ENCODE measurements at regions not wholly inside any gene's neighbourhood (a gene's known extent, or its start where the extent isn't known, plus 50 kb on each side); places are given as distances from the start of the nearest gene placed in this dataset.
A peak's percentile ranks its signal among the peaks of the same experiment; 100 is the strongest.

DNA sequence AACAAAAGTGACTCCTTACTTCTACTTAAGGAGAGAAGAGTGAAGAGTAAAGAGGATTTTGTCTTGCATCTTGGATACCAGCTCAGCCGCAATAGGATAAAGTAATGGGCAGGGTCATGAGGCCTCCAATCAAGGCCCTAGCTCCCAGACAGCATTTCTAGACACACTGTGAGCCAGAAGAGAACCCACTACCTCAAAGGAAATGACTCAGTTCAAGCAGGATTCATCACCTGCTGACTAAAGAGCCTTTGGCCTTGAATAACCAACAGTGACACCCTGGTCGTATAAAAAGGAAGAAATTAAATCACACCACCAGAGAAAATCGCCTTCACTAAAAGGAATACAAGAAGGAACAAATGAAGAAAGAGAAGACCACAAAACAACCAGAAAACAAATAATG, 416.1 kb downstream of the PCDH18 start:
- TF ChIP-seq, protein P1, sequence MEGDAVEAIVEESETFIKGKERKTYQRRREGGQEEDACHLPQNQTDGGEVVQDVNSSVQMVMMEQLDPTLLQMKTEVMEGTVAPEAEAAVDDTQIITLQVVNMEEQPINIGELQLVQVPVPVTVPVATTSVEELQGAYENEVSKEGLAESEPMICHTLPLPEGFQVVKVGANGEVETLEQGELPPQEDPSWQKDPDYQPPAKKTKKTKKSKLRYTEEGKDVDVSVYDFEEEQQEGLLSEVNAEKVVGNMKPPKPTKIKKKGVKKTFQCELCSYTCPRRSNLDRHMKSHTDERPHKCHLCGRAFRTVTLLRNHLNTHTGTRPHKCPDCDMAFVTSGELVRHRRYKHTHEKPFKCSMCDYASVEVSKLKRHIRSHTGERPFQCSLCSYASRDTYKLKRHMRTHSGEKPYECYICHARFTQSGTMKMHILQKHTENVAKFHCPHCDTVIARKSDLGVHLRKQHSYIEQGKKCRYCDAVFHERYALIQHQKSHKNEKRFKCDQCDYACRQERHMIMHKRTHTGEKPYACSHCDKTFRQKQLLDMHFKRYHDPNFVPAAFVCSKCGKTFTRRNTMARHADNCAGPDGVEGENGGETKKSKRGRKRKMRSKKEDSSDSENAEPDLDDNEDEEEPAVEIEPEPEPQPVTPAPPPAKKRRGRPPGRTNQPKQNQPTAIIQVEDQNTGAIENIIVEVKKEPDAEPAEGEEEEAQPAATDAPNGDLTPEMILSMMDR (IDR thresholded peaks at IDR 0.05; ENCODE audit: insufficient read depth, low read length, severe bottlenecking), result no peak
- Histone ChIP-seq H3K27me3 (ENCODE audit: control insufficient read depth, insufficient read depth, low read length) (no peaks in the 10 kb centered on the region), H3K4me3 (ENCODE audit: low read depth, low read length) (no peak overlapping the region), H3K36me3 (ENCODE audit: control insufficient read depth, insufficient read depth, low read length) (no peaks in the 10 kb centered on the region)
- DNase-seq (ENCODE audit: low read depth), result peak; percentile 63
- FAIRE-seq, result no peak

DNA sequence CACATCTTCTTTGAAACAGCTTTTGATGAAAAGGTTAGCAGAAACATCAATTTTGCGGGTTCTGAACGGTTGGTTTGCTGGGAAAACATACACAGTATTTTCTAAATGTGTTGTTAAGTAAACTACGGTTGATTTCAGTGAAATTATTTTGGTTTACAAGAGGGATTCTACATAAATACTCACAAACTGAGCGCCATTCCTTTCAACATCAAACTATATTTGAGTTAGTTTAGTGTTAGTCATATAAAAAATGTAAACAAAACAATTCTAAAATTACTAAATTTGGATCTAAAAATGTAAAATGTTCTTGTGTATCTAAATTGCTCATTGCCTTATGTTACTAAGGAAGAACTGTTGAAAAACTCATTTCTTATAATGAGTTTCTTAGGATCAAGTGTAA, 425.6 kb downstream of the PCDH18 start:
- FAIRE-seq (no peak), DNase-seq (ENCODE audit: low read depth) (no peak)
- TF ChIP-seq, protein P1 (IDR thresholded peaks at IDR 0.05; ENCODE audit: insufficient read depth, low read length, severe bottlenecking), result no peak
- Histone ChIP-seq H3K27me3 (ENCODE audit: control insufficient read depth, insufficient read depth, low read length) (no peaks in the 10 kb centered on the region), H3K4me3 (ENCODE audit: low read depth, low read length) (no peak overlapping the region), H3K36me3 (ENCODE audit: control insufficient read depth, insufficient read depth, low read length) (no peaks in the 10 kb centered on the region)

DNA sequence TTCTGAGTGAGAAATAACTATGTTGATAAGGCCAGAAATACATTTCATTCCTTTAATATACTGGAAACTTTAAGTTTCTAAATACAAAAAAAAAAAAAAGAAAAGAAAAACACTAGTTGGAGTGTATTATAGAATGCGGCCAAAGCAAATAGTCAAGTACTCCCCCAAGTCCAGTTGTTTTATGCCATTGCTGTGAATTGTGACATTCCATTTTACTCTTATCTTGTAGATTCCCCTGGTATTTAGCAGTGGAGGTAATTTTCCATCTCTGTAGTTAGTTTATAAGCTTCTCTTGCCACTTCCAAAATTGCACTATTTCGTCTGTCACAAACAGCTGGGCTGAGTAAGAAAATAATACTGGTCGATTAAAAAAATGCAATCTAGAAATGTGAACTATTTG, 426.0 kb downstream of the PCDH18 start:
- Histone ChIP-seq H3K27me3 (ENCODE audit: control insufficient read depth, insufficient read depth, low read length) (no peaks in the 10 kb centered on the region), H3K4me3 (ENCODE audit: low read depth, low read length) (no peak overlapping the region), H3K36me3 (ENCODE audit: control insufficient read depth, insufficient read depth, low read length) (no peaks in the 10 kb centered on the region)
- DNase-seq (ENCODE audit: low read depth) (no peak), FAIRE-seq (no peak)
- TF ChIP-seq, protein P1 (IDR thresholded peaks at IDR 0.05; ENCODE audit: insufficient read depth, low read length, severe bottlenecking), result no peak

DNA sequence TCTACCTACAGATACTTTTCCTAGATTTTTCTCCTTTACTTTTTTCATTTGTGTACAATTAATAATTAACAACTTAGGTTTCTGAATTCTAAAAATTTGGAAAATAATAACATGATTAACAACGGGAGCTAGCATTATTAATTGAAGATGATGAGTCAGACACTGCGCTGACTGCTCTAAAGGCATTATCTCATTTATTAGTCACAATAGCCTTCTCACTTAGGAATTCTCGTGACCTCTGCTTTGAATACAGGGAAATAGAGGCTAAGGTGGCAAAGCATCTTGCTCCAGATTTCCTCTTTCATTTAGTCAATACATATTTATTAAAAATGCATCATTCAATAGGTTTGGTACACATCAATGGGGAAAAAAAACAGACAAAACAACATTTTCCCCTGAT, 441.3 kb downstream of the PCDH18 start:
- H3K27me3 ChIP-seq (ENCODE audit: control insufficient read depth, insufficient read depth, low read length), result no peaks in the 10 kb centered on the region
- no peak overlapping the region for H3K4me3 ChIP-seq (ENCODE audit: low read depth, low read length)
- no peaks in the 10 kb centered on the region for H3K36me3 ChIP-seq (ENCODE audit: control insufficient read depth, insufficient read depth, low read length)
- DNase-seq (ENCODE audit: low read depth), result peak; percentile 22
- no peak for FAIRE-seq
- TF ChIP-seq, protein P1 (IDR thresholded peaks at IDR 0.05; ENCODE audit: insufficient read depth, low read length, severe bottlenecking), result no peak

DNA sequence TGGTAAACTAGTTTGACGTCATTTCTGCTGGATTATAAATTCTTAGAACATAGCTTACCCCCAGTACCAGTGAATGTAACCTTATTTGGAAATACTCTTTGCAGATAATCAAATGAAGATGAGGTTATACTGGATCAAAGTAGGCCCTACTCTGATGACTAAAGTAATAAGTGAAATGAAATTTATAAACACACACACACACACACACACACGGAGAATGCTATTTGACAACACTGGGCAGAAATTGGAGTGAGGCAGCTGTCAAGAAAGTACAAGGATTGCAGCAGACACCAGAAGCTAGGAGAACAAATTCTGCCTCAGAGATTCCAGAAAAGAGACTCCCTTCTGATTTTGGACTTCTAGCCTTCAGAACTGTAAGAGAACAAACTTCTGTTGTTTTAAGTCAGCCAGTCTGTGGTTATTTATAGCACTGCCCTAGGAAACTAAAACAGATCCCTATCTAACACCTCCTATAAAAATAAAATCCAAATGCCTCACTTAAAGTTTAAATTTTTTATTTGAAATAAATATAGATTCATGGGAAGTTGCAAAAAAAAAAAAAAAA, 448.6 kb downstream of the PCDH18 start:
- Histone ChIP-seq H3K36me3 (ENCODE audit: control insufficient read depth, insufficient read depth, low read length) (no peaks in the 10 kb centered on the region), H3K4me3 (ENCODE audit: low read depth, low read length) (no peak overlapping the region), H3K27me3 (ENCODE audit: control insufficient read depth, insufficient read depth, low read length) (no peaks in the 10 kb centered on the region)
- FAIRE-seq, result no peak
- no peak for DNase-seq (ENCODE audit: low read depth)
- TF ChIP-seq, protein P1 (IDR thresholded peaks at IDR 0.05; ENCODE audit: insufficient read depth, low read length, severe bottlenecking), result no peak

DNA sequence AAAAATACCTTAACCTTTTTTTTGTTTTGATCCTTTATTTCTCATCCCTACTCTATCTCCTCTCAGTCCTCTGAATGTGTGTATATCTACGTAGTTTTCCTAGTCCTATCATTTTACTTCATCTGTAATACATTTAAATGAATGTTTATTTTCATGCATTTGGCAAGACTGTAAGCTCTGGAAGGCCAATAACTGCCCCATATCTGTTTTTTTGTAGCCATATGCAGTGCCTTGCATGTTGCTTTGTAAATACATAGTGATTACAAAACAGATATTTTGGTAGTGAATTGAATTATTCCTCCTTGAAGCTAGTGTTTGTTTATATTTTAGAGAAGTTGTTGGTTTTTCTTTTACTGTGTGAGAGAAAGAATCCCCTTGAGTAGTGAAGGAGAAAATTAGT, 450.2 kb downstream of the PCDH18 start:
- H3K27me3 ChIP-seq (ENCODE audit: control insufficient read depth, insufficient read depth, low read length), result no peaks in the 10 kb centered on the region
- TF ChIP-seq, protein P1 (IDR thresholded peaks at IDR 0.05; ENCODE audit: insufficient read depth, low read length, severe bottlenecking), result no peak
- FAIRE-seq (no peak), DNase-seq (ENCODE audit: low read depth) (no peak)
- H3K36me3 ChIP-seq (ENCODE audit: control insufficient read depth, insufficient read depth, low read length), result no peaks in the 10 kb centered on the region
- H3K4me3 ChIP-seq (ENCODE audit: low read depth, low read length), result no peak overlapping the region
